Upper lobe of left lung (tissue), 4 donors: ENCODE measurements at regions not wholly inside any gene's neighbourhood (a gene's known extent, or its start where the extent isn't known, plus 50 kb on each side); places are given as distances from the start of the nearest gene placed in this dataset.

Source experiments
- POLR2A ChIP-seq, 4 donors: fragments of 450-650 bp; IDR thresholded peaks; one replicate each; pipeline ENCODE4 v1.5.1; 2016 to 2017; ENCODE audit warnings: antibody characterized with exemption in 4 of 4, mild to moderate bottlenecking in 2 of 4
- POLR2AphosphoS5 ChIP-seq, 2 donors: sonication (generic); formaldehyde crosslinking; IDR thresholded peaks; one replicate each; pipeline ENCODE4 v1.5.1; 2017; ENCODE audit warnings: antibody characterized with exemption in 2 of 2
- TF ChIP-seq, protein P1 (sequence below), 6 experiments: fragments of 450-650 bp in 4 of 6; fragments of 200-600 bp in 2 of 6; sonication (generic) in 2 of 6; IDR thresholded peaks; one replicate each; pipeline ENCODE4 v1.5.1; 2016 to 2019; ENCODE audit warnings: antibody characterized with exemption in 6 of 6

DNA sequence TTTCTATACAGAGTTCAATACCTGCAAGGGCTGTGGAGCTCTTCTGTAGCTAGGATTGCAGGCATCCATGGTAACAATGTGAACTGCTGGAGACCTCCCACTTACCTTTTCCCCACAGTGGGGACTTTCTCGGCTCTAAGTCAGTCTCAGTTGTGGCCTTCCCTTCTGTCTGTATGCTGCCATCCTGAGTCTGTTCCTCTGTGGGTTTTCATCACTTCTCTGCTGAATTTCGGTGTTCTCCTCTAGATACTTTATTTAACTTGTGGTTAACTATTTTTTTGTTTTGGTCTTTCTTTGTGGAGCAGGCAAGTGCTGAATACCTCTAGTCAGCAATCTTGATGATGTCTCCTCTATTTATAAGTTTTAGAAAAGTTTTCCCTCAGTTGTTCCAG, 647.2 kb upstream of the CDH2 start:
- no peak for TF ChIP-seq POLR2A (IDR thresholded peaks at IDR 0.05)
- TF ChIP-seq, protein P1, sequence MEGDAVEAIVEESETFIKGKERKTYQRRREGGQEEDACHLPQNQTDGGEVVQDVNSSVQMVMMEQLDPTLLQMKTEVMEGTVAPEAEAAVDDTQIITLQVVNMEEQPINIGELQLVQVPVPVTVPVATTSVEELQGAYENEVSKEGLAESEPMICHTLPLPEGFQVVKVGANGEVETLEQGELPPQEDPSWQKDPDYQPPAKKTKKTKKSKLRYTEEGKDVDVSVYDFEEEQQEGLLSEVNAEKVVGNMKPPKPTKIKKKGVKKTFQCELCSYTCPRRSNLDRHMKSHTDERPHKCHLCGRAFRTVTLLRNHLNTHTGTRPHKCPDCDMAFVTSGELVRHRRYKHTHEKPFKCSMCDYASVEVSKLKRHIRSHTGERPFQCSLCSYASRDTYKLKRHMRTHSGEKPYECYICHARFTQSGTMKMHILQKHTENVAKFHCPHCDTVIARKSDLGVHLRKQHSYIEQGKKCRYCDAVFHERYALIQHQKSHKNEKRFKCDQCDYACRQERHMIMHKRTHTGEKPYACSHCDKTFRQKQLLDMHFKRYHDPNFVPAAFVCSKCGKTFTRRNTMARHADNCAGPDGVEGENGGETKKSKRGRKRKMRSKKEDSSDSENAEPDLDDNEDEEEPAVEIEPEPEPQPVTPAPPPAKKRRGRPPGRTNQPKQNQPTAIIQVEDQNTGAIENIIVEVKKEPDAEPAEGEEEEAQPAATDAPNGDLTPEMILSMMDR (IDR thresholded peaks at IDR 0.05): no peak
- no peak for TF ChIP-seq POLR2AphosphoS5 (IDR thresholded peaks at IDR 0.05)
